Psoas muscle (tissue), 7 donors: ENCODE measurements at regions not wholly inside any gene's neighbourhood (a gene's known extent, or its start where the extent isn't known, plus 50 kb on each side); places are given as distances from the start of the nearest gene placed in this dataset.

ENCODE experiments used
- ATAC-seq, 4 donors: fragments of 200-7000 bp; cut with Tn5 transposase; one replicate each; pipeline ENCODE4 v1.9.1; 2020; ENCODE audit warnings: moderate library complexity in 3 of 4, mild to moderate bottlenecking in 2 of 4
- DNase-seq, 2 donors: peaks; one replicate each; pipeline ENCODE4 v3.0.0-alpha.2; 2020
- H3K27ac ChIP-seq: fragments of 200-600 bp; one replicate; pipeline ENCODE4 v1.8.0; 2022
- H3K27me3 ChIP-seq, 3 donors: fragments of 200-600 bp in 1 of 3; one replicate each; pipeline versions ENCODE4 v1.6.1 to v1.8.0; 2013 to 2022; ENCODE audit warnings: low read length in 2 of 3, mild to moderate bottlenecking in 2 of 3, moderate library complexity in 1 of 3; ENCODE audit not compliant: insufficient read depth in 3 of 3
- H3K36me3 ChIP-seq, 2 donors: fragments of 200-600 bp in 1 of 2; one replicate each; pipeline versions ENCODE4 v1.6.1 to v1.8.0; 2013 to 2022; ENCODE audit warnings: low read depth in 1 of 2, mild to moderate bottlenecking in 1 of 2, moderate library complexity in 1 of 2; ENCODE audit not compliant: insufficient read depth in 1 of 2
- H3K4me1 ChIP-seq: fragments of 200-600 bp; one replicate; pipeline ENCODE4 v1.8.0; 2022
- H3K4me3 ChIP-seq: fragments of 200-600 bp; one replicate; pipeline ENCODE4 v1.8.0; 2022; ENCODE audit warnings: mild to moderate bottlenecking
- H3K9me3 ChIP-seq: fragments of 200-600 bp; one replicate; pipeline ENCODE4 v1.8.0; 2022
- WGBS, 3 donors: extraction: QIAGEN DNeasy Blood & Tissue Kit; methylation state at CpG; one replicate each; pipeline versions ENCODE4 v1.1.6 to v1.1.7; 2013; 5-methylcytosine and 5-hydroxymethylcytosine counted together
- intact Hi-C, 2 donors: fragments of 100-400 bp; cut with DNase I; formaldehyde crosslinking; loops; one replicate each; pipeline versions ENCODE4 v1.11.0 to v1.14.2; 2022
- TF ChIP-seq, protein P1 (sequence below): fragments of 200-600 bp; IDR thresholded peaks from one replicate; pipeline ENCODE4 v1.8.0; 2022; ENCODE audit warnings: antibody characterized with exemption
- donor health status: healthy with polysubstance abuse.
- donor health status: DM: no; HTN: no; CAD: no; lungs with moderate emphysema.
- donor health status: Bipolar disorder and iron deficiency.
- donor health status: healthy.
- donor health status: DM: yes; HTN: yes; CAD: no.
- donor health status: DM: no; HTN: no; CAD: no.
- donor health status: DM: yes; HTN: yes; CAD: no.

DNA sequence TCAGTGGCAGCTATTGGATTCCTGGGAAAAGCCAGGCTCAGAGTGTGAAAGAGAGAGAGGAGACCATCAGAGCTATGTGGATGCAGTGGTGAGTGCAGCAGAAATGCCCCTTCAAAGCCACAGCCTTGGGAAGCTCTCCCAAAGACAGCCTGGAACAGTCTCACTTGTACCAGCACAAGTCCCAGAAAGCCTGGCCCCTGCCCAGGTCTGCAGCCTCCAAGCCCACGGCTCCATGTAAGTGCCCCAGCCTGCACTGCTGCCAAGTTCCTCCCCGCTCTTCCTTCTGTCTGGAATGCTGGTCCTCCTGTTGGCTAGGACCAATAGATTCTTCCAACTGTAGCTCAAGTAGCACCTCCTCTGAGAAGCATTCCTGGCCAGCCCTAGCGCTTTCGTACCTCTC lies 539.7 kb downstream of the MIAT start:
- H3K4me3 ChIP-seq: no peak overlapping the region
- H3K27me3 ChIP-seq: peaks cover 4 to 56% (median 8%) of the 10 kb centered on the region in 3 donors
- TF ChIP-seq, protein P1, sequence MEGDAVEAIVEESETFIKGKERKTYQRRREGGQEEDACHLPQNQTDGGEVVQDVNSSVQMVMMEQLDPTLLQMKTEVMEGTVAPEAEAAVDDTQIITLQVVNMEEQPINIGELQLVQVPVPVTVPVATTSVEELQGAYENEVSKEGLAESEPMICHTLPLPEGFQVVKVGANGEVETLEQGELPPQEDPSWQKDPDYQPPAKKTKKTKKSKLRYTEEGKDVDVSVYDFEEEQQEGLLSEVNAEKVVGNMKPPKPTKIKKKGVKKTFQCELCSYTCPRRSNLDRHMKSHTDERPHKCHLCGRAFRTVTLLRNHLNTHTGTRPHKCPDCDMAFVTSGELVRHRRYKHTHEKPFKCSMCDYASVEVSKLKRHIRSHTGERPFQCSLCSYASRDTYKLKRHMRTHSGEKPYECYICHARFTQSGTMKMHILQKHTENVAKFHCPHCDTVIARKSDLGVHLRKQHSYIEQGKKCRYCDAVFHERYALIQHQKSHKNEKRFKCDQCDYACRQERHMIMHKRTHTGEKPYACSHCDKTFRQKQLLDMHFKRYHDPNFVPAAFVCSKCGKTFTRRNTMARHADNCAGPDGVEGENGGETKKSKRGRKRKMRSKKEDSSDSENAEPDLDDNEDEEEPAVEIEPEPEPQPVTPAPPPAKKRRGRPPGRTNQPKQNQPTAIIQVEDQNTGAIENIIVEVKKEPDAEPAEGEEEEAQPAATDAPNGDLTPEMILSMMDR: no peak
- 63 to 69% (median 66%) methylated on average over 4 of the region's 4 CpGs for WGBS, 3 donors
- H3K4me1 ChIP-seq: no peaks in the 10 kb centered on the region
- no peaks in the 10 kb centered on the region for H3K9me3 ChIP-seq
- no peak overlapping the region for H3K27ac ChIP-seq
- intact Hi-C loops: no loop called here
- DNase-seq (no peak), ATAC-seq (no peak)
- no peaks in the 10 kb centered on the region for H3K36me3 ChIP-seq

DNA sequence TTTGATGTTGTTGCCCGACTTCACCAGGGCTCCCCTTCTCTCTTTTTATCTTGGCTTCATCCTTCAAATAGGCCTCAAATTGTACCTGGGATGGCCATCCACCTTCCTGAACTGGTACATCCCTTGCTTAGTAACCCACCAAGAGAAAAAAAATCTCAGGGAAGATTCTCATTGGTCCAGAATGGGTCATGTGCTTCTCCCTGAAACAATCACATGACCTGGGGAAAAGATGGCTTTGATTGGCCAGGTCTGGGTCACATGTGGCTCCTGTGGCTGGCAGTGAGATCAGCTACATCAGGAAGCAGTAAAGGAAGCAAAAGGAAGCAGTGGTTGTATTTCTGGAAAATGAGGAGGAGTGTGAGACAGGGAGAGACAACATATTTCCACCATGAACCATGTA lies 540.2 kb downstream of the MIAT start:
- no peaks in the 10 kb centered on the region for H3K36me3 ChIP-seq
- H3K27ac ChIP-seq: no peak overlapping the region
- 75 to 90% (median 87%) methylated on average over 1 of the region's 1 CpG for WGBS, 3 donors
- intact Hi-C loops: no loop called here
- H3K4me1 ChIP-seq: no peaks in the 10 kb centered on the region
- TF ChIP-seq, protein P1: no peak
- DNase-seq (no peak), ATAC-seq (no peak)
- peaks cover 4 to 59% (median 8%) of the 10 kb centered on the region in 3 donors for H3K27me3 ChIP-seq
- no peaks in the 10 kb centered on the region for H3K9me3 ChIP-seq
- no peak overlapping the region for H3K4me3 ChIP-seq

DNA sequence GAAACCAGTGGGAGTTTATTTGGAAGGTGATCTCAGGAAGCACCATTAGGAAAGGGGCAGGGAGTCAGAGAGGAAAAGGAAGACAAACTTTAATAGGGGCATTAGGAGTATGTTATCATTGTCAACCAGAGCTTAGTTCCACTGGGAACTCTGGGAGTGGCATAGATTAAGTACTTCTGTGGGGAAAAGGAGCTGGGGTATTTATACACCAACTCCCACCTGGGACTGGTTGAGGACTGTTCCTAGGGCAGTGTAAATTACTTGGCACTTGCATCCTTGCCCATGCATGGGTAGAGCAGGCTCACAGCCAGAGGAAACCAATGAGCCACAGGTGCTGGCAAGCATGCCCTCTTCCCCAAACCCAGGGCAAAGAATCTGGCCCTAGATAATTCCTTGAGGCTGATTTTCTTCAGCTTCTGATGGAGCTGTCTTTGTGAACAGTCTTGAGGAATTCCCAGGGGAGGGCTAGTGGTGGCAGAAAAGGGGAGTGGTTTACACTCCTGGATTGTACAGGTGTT lies 541.2 kb downstream of the MIAT start:
- no peak overlapping the region for H3K4me3 ChIP-seq
- no peak for ATAC-seq
- TF ChIP-seq, protein P1: no peak
- H3K36me3 ChIP-seq: no peaks in the 10 kb centered on the region
- no peaks in the 10 kb centered on the region for H3K4me1 ChIP-seq
- H3K9me3 ChIP-seq: no peaks in the 10 kb centered on the region
- H3K27me3 ChIP-seq: peaks cover 4 to 64% (median 11%) of the 10 kb centered on the region in 3 donors
- H3K27ac ChIP-seq: no peak overlapping the region
- no peak for DNase-seq
- intact Hi-C loops: no loop called here

DNA sequence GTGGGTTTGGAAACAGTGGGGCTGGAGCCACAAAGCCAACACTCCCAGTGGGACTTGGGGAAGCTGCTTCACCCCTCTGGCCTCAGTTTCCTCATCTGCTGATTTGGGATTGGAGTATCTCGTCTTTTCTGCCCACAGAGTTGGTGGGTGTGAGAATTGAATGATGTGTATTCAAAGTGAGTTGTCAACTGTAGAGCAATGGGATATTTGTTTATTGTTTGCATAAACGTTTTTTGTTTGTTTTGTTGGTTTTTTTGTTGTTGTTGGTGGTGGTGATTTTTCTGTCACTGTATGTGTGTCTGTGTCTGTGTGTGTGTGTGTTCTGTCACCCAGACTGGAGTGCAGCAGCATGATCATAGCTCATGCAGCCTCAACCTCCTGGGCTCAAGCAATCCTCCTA lies 542.0 kb downstream of the MIAT start:
- Histone ChIP-seq H3K4me3 (no peak overlapping the region), H3K36me3 (no peaks in the 10 kb centered on the region), H3K9me3 (no peaks in the 10 kb centered on the region), H3K27me3 (peaks cover 4 to 59% (median 12%) of the 10 kb centered on the region in 3 donors), H3K27ac (no peak overlapping the region), H3K4me1 (no peaks in the 10 kb centered on the region)
- DNase-seq: no peak
- ATAC-seq: no peak
- 61 to 79% (median 73%) methylated on average over 2 of the region's 2 CpGs for WGBS, 3 donors
- TF ChIP-seq, protein P1: no peak
- intact Hi-C loops: no loop called here

DNA sequence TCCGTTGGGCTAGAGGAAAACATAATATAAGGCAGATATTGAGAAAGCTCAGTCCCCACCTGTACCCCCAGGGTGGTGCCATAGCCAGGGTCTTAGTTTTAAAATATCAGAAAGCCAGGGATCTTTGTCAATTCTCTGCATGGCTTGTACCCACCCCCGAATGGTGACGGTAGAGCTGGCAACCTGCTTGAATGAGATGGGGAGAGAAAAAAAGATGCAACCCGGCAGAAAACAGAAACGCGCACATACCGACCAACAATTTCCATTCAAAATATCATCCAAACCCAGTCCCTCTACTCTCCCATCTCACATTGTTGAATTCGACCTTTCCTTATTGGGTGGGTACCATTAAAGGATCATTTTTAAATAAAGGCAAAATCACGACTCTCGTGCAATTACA lies 543.9 kb downstream of the MIAT start:
- WGBS, 3 donors: 87 to 92% (median 92%) methylated on average over 10 of the region's 10 CpGs
- Histone ChIP-seq H3K4me1 (no peaks in the 10 kb centered on the region), H3K9me3 (no peaks in the 10 kb centered on the region), H3K27ac (no peak overlapping the region), H3K4me3 (no peak overlapping the region), H3K36me3 (no peaks in the 10 kb centered on the region), H3K27me3 (peaks cover 7 to 50% (median 11%) of the 10 kb centered on the region in 3 donors)
- ATAC-seq: no peak
- intact Hi-C loops: no loop called here
- TF ChIP-seq, protein P1: no peak
- DNase-seq: no peak
